ENCODE measurements at regions not wholly inside any gene's neighbourhood (a gene's known extent, or its start where the extent isn't known, plus 50 kb on each side); places are given as distances from the start of the nearest gene placed in this dataset.

- H3K36me3 ChIP-seq, result no peaks in the 10 kb centered on the region
- intact Hi-C loops (cut with DNase I), result no loop called here
- no peak overlapping the region for H3K27ac ChIP-seq
- TF ChIP-seq, protein P1, sequence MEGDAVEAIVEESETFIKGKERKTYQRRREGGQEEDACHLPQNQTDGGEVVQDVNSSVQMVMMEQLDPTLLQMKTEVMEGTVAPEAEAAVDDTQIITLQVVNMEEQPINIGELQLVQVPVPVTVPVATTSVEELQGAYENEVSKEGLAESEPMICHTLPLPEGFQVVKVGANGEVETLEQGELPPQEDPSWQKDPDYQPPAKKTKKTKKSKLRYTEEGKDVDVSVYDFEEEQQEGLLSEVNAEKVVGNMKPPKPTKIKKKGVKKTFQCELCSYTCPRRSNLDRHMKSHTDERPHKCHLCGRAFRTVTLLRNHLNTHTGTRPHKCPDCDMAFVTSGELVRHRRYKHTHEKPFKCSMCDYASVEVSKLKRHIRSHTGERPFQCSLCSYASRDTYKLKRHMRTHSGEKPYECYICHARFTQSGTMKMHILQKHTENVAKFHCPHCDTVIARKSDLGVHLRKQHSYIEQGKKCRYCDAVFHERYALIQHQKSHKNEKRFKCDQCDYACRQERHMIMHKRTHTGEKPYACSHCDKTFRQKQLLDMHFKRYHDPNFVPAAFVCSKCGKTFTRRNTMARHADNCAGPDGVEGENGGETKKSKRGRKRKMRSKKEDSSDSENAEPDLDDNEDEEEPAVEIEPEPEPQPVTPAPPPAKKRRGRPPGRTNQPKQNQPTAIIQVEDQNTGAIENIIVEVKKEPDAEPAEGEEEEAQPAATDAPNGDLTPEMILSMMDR (IDR thresholded peaks at IDR 0.05), result no peak
- ATAC-seq (no peak), DNase-seq (no peak)
- no peaks in the 10 kb centered on the region for H3K4me1 ChIP-seq
- H3K27me3 ChIP-seq, result no peaks in the 10 kb centered on the region
- H3K4me3 ChIP-seq, result no peak overlapping the region
- no peaks in the 10 kb centered on the region for H3K9me3 ChIP-seq
These were observed 95.2 kb downstream of the TTC32 start for GRCh38 chr2:19806591-19806990.

DNA sequence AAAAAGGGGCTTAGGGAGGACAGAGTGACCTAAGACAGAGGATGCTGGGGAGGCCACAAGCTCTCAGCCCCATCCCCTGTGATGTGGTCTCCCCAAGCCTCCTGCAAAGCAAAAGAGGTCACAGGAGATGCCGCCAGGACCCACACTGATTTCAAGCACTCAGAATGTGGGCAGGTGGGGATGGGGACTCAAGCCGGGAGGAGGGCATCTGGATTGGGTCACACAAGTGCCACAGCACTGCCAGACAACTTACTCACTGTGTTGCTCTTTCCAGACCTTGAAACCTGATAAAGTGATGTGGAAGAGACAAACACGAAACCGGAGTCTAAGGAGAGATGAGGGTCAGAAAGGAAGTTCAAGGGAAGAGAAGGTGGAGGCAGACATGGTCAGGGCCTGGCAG lies 95.7 kb downstream of the TTC32 start:
- no peak for ATAC-seq
- Histone ChIP-seq H3K27me3 (no peaks in the 10 kb centered on the region), H3K36me3 (no peaks in the 10 kb centered on the region), H3K4me1 (no peaks in the 10 kb centered on the region), H3K4me3 (no peak overlapping the region), H3K9me3 (no peaks in the 10 kb centered on the region), H3K27ac (no peak overlapping the region)
- intact Hi-C loops (cut with DNase I), result no loop called here
- DNase-seq, result no peak
- TF ChIP-seq, protein P1 (IDR thresholded peaks at IDR 0.05), result no peak

DNA sequence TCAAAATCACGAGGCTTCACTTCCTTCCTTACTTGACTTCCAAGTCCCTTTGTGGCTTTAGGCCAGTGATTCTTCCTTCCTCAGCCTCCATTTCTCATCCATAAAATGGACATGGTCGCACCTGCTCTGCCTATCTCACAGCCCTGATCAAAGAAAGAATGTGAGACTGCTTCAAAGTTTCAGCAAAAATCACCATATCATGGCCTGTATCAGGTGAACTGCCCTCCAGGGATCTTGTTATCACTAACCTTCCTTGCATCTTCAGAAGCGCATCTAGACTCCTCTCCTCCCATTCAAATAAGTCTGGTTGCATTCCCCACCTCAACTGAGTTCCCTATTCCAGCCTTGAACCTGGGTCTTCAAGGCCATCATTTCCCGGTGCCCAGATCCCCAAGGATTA lies 96.5 kb downstream of the TTC32 start:
- no peak overlapping the region for H3K27ac ChIP-seq
- TF ChIP-seq, protein P1 (IDR thresholded peaks at IDR 0.05), result no peak
- H3K27me3 ChIP-seq, result no peaks in the 10 kb centered on the region
- no peaks in the 10 kb centered on the region for H3K36me3 ChIP-seq
- H3K4me1 ChIP-seq, result no peaks in the 10 kb centered on the region
- H3K4me3 ChIP-seq, result no peak overlapping the region
- intact Hi-C loops (cut with DNase I), result no loop called here
- DNase-seq (no peak), ATAC-seq (no peak)
- H3K9me3 ChIP-seq, result no peaks in the 10 kb centered on the region

- no peaks in the 10 kb centered on the region for H3K4me1 ChIP-seq
- no peaks in the 10 kb centered on the region for H3K9me3 ChIP-seq
- H3K27ac ChIP-seq, result no peak overlapping the region
- TF ChIP-seq, protein P1 (IDR thresholded peaks at IDR 0.05), result no peak
- H3K27me3 ChIP-seq, result no peaks in the 10 kb centered on the region
- H3K4me3 ChIP-seq, result no peak overlapping the region
- DNase-seq (no peak), ATAC-seq (no peak)
- H3K36me3 ChIP-seq, result no peaks in the 10 kb centered on the region
- intact Hi-C loops (cut with DNase I), result no loop called here
These were observed 97.0 kb downstream of the TTC32 start for GRCh38 chr2:19804639-19805260.

DNA sequence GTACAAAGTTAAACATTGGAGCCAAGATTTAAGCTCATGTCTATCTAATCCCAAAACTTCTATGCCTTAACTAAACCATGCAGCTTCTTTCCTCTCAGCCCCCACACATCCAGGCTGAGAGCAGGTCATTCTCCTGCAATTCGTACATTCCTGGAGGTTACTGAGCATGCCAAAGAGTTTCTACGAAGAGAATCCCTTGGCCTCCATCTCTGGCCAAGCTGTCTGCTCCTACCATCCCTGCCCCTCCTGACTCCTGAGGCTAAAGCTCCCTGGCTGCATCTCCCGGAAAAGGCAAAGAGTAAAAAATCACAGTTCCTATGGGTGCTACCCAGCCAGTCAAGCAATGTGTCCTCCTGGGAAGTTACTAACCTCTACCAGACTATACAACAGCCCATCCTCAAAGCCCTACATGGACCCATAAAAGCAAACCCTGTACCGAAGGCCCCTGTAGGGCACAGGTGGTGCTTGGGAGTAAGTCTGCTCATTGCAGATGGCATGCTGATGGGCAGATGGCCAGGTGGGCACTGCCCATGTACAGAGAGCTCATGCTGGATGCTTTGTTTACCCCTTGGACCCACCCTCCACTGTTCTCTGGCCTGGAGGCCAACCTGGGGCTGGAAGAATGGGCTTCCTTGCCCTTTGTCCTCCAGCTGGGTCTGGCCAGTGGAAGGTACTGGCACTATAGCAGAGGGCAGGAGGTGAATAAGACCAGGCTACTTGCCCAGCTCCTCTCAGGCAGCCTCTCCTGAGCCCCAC lies 99.5 kb downstream of the TTC32 start:
- ATAC-seq (no peak), DNase-seq (no peak)
- no peak overlapping the region for H3K27ac ChIP-seq
- H3K4me1 ChIP-seq, result no peaks in the 10 kb centered on the region
- intact Hi-C loops (cut with DNase I), result no loop called here
- TF ChIP-seq, protein P1 (IDR thresholded peaks at IDR 0.05), result no peak
- H3K4me3 ChIP-seq, result no peak overlapping the region
- H3K9me3 ChIP-seq, result no peaks in the 10 kb centered on the region
- H3K36me3 ChIP-seq, result no peaks in the 10 kb centered on the region
- no peaks in the 10 kb centered on the region for H3K27me3 ChIP-seq

All from left lung (tissue), 4 donors.